ENCODE measurements at regions not wholly inside any gene's neighbourhood (a gene's known extent, or its start where the extent isn't known, plus 50 kb on each side); places are given as distances from the start of the nearest gene placed in this dataset.

- Mint-ChIP-seq H3K27me3 (ENCODE audit: low read depth) (no peaks in the 10 kb centered on the region), H3K4me1 (no peaks in the 10 kb centered on the region), H3K9me3 (no peaks in the 10 kb centered on the region), H3K36me3 (ENCODE audit: insufficient read depth in 1 of 3, low read depth in 3 of 3) (0 out of 7 replicates have a peak, but pooled peaks cover 0 to 3% (median 0%) of the 10 kb centered on the region in 3 experiments), H3K4me3 (no peak overlapping the region), H3K27ac (peak overlapping the region in 1 of 3 experiments; percentile 38; a peak in 1 of 7 replicates)
- Histone ChIP-seq H3K18ac (ENCODE audit: insufficient read length, low read depth, low read length) (no peak overlapping the region), H3K23ac (ENCODE audit: insufficient read length, low read depth, low read length) (no peak overlapping the region), H3K56ac (ENCODE audit: insufficient read length, low read depth, low read length) (no peak overlapping the region), H2BK15ac (ENCODE audit: low read depth, low read length) (no peak overlapping the region), H3K9me3 (ENCODE audit: control insufficient read depth, low read depth, low read length) (no peaks in the 10 kb centered on the region), H4K8ac (replicated peaks; ENCODE audit: insufficient read length, low read depth, low read length) (no peak overlapping the region), H3K79me2 (ENCODE audit: insufficient read depth, low read length) (no peaks in the 10 kb centered on the region), H2AFZ (ENCODE audit: low read length) (no peak overlapping the region), H2BK5ac (ENCODE audit: insufficient read length, low read length) (no peak overlapping the region), H3K27me3 (ENCODE audit: insufficient read depth, low read length) (no peaks in the 10 kb centered on the region), H4K91ac (ENCODE audit: insufficient read length, low read depth, low read length) (no peak overlapping the region), H3T11ph (ENCODE audit: low read length) (no peak overlapping the region), H4K20me1 (ENCODE audit: control insufficient read depth, insufficient read depth, insufficient read length) (no peaks in the 10 kb centered on the region), H3K9ac (ENCODE audit: extremely low read depth, insufficient read length, low read length) (no peak overlapping the region), H4K5ac (ENCODE audit: insufficient read length, low read depth, low read length) (no peak overlapping the region), H2BK120ac (ENCODE audit: low read depth, low read length, poor library complexity, severe bottlenecking) (no peak overlapping the region), H3K4me1 (ENCODE audit: insufficient read depth, low read length) (no peaks in the 10 kb centered on the region), H3K79me1 (ENCODE audit: insufficient read depth, low read depth, low read length, poor library complexity, severe bottlenecking) (no peaks in the 10 kb centered on the region), H3K14ac (ENCODE audit: insufficient read depth, low read length) (no peak overlapping the region), H2BK12ac (ENCODE audit: insufficient read length, low read depth, low read length) (no peak overlapping the region), H3K23me2 (ENCODE audit: insufficient read length, low read depth, low read length, poor library complexity, severe bottlenecking) (no peaks in the 10 kb centered on the region), H3K4ac (ENCODE audit: low read depth, low read length) (no peak overlapping the region), H3K27ac (ENCODE audit: insufficient read length, low read depth, low read length) (no peak overlapping the region), H2AK5ac (ENCODE audit: insufficient read length, low read length) (no peak overlapping the region), H2BK20ac (ENCODE audit: low read depth, low read length, poor library complexity, severe bottlenecking) (no peak overlapping the region), H3K4me2 (ENCODE audit: insufficient read depth, insufficient read length, low read length) (no peak overlapping the region)
- no CpG with 5 or more reads among the region's 2 CpGs for WGBS (ENCODE audit: extremely low coverage, insufficient read length, low lambda C conversion rate)
- no peak for DNase-seq
- no peak for TF ChIP-seq CTCF (conservative IDR thresholded peaks at IDR 0.05)
Observed at GRCh38 chr12:67006610-67007009, 262.5 kb upstream of the CAND1 start.
